Neuron (in vitro differentiated cells): ENCODE measurements at regions not wholly inside any gene's neighbourhood (a gene's known extent, or its start where the extent isn't known, plus 50 kb on each side); places are given as distances from the start of the nearest gene placed in this dataset.

Experiments
- H2AFZ ChIP-seq: one replicate; pipeline ENCODE4 v1.6.1; 2013; ENCODE audit warnings: low read depth, mild to moderate bottlenecking, inconsistent platforms, low read length, moderate library complexity
- H3K27me3 ChIP-seq: one replicate; pipeline ENCODE4 v1.6.1; 2013; ENCODE audit warnings: low read length; ENCODE audit not compliant: insufficient read depth
- H3K36me3 ChIP-seq: one replicate; pipeline ENCODE4 v1.6.1; 2013; ENCODE audit warnings: low read length; ENCODE audit not compliant: insufficient read depth
- H3K4me1 ChIP-seq: one replicate; pipeline ENCODE4 v1.6.1; 2013; ENCODE audit warnings: low read length; ENCODE audit not compliant: insufficient read depth
- H3K4me3 ChIP-seq: 2 replicates; pipeline ENCODE4 v1.5.1; 2013; ENCODE audit warnings: mild to moderate bottlenecking, low read length, moderate library complexity
- H3K9me3 ChIP-seq: one replicate; pipeline ENCODE4 v1.6.1; 2013; ENCODE audit warnings: low read length

DNA sequence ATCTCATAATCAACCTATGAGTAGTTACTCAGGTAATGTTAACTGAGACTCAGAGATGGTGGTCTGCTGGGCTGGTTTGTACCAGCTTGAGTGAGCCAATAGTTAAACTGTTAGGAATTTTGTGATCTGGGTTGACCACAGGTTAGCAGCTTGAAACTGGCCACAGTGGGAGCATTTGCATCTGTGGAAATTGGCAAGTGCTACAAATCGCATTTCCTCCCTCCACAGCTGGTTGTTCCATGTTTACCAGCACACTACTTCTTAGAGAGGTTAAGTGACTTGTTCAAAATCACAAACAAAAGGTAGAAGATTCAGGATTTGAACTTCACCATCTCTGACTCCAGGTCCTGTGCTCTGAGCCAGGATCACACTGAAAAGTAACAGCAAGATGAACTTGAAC lies 446.9 kb upstream of the CLINT1 start:
- Histone ChIP-seq H3K9me3 (no peaks in the 10 kb centered on the region), H2AFZ (no peak overlapping the region), H3K36me3 (no peaks in the 10 kb centered on the region), H3K27me3 (no peaks in the 10 kb centered on the region), H3K4me3 (no peak overlapping the region), H3K4me1 (no peaks in the 10 kb centered on the region)

DNA sequence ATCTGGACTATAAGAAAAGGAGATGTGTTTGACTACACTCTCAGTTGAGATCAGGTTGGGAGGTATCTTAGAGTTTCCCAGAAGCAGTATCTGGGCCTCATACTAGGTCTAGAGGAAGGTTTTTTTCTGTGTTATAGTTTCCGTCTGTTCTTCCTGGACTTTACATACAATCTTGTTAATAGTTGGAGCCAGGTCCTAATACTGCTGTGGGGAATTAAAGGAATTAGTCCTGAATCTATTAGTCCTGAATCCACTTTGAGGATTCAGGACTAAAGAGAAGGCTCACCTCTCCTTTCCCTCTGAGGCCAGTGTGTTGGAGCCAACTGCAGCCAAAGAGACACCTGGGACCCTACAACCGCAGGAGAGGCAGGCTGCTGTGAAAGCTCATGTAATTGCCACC lies 445.7 kb upstream of the CLINT1 start:
- Histone ChIP-seq H3K36me3 (no peaks in the 10 kb centered on the region), H2AFZ (no peak overlapping the region), H3K27me3 (no peaks in the 10 kb centered on the region), H3K9me3 (no peaks in the 10 kb centered on the region), H3K4me3 (no peak overlapping the region), H3K4me1 (no peaks in the 10 kb centered on the region)

DNA sequence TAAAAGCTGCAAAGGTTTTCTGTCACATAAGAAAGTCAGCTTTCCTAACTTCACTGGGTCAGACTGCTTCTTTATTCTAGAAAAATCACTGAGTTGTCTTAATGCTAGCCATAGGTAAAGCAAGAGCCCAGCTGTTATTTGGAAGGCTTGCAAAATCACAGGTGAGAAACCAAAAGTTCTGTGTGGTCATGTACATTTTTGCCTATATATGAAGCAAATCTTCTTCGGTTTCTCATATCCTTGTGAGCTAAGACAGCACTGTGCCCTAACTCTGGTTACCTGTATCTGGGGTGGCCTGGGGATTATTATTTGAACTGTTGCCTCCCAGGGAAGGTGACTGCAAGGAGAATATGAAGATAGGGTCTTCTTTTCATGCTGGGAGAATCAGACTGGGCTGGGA lies 444.9 kb upstream of the CLINT1 start:
- no peaks in the 10 kb centered on the region for H3K36me3 ChIP-seq
- no peak overlapping the region for H3K4me3 ChIP-seq

DNA sequence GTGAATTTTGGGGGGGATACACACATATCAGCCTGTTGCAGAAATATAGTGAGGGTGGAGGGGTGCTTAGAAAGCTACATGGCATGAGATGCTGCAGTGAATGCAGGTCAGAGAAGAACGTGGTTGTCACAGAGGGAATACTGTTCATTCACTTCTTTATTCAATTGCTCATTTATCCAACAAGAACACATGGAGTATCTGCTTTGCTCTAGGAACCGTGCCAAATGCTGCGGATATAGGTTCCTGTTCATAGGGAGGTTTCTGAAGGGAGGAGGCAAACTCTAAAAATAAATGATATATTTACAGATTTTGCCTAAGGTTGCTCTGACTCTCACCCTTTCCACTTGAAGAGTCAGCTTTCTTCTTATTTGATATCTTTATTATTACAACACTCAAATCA lies 444.3 kb upstream of the CLINT1 start:
- H2AFZ ChIP-seq: no peak overlapping the region
- no peaks in the 10 kb centered on the region for H3K9me3 ChIP-seq
- H3K4me1 ChIP-seq: no peaks in the 10 kb centered on the region
- no peaks in the 10 kb centered on the region for H3K27me3 ChIP-seq
- no peak overlapping the region for H3K4me3 ChIP-seq
- H3K36me3 ChIP-seq: no peaks in the 10 kb centered on the region

More for the DNA sequence above, 444.9 kb upstream of the CLINT1 start:
- no peaks in the 10 kb centered on the region for H3K4me1 ChIP-seq
- no peaks in the 10 kb centered on the region for H3K9me3 ChIP-seq
- H3K27me3 ChIP-seq: no peaks in the 10 kb centered on the region
- no peak overlapping the region for H2AFZ ChIP-seq

DNA sequence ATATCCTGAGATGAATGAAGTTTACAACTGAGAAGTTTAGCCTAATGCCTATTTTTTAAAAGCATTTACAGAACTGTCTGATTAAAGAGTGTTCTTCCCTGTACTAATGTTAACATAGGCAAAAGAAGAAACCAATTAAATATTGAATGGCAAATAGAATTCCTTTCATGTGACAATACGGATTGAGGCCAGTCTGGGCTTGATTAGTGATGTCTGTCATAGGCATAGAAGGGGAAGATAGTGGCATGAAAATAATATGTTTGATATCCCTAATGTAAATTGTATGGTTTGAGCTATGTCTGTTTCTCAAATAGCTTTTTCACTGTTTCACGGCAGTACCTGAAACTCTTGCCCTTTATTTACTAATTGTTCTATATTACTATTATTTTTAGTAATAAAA lies 443.1 kb upstream of the CLINT1 start:
- Histone ChIP-seq H3K4me3 (no peak overlapping the region), H3K9me3 (no peaks in the 10 kb centered on the region), H3K36me3 (no peaks in the 10 kb centered on the region), H3K27me3 (no peaks in the 10 kb centered on the region), H2AFZ (no peak overlapping the region), H3K4me1 (no peaks in the 10 kb centered on the region)

DNA sequence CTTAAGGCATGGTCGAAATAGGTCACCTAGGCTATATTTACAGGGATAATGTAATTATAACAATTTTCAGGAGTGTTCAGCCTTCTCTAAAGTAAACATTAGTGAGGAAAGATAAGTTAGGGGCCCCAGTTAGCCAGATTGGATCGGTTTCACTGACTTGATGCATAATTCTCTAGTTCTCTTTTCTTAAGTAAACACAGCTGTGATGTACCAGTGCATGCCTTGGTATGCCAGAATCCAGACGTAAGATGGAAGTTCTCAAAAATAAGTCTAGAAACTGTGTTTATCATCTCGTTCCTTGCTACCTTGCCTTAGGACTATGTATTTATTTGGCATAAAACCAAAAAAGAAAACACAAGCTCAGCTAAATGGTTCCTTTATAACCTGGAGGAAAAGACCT lies 442.2 kb upstream of the CLINT1 start:
- H3K4me1 ChIP-seq: no peaks in the 10 kb centered on the region
- no peaks in the 10 kb centered on the region for H3K27me3 ChIP-seq
- no peaks in the 10 kb centered on the region for H3K36me3 ChIP-seq
- no peaks in the 10 kb centered on the region for H3K9me3 ChIP-seq
- no peak overlapping the region for H3K4me3 ChIP-seq
- H2AFZ ChIP-seq: no peak overlapping the region

DNA sequence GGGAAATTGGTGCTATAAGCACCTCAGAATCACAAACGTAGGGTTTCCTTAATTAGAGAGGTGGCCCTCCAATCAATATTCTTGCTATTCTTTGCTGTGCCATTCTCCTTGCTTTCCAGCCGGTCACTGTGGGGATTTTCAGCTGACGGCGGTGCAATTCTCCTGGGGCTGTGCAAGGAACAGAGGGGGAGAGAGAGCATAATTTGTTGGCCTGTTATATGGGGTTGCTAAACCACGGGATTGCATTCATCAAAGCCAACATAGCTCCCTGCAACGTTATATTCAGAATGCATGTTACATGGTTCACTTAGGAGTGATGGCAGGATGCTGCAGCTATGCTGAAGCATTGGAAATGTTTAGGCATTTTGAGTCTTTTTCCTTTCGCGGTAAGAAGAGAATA lies 441.3 kb upstream of the CLINT1 start:
- Histone ChIP-seq H3K9me3 (no peaks in the 10 kb centered on the region), H2AFZ (no peak overlapping the region), H3K4me3 (no peak overlapping the region), H3K27me3 (no peaks in the 10 kb centered on the region), H3K4me1 (no peaks in the 10 kb centered on the region), H3K36me3 (no peaks in the 10 kb centered on the region)

DNA sequence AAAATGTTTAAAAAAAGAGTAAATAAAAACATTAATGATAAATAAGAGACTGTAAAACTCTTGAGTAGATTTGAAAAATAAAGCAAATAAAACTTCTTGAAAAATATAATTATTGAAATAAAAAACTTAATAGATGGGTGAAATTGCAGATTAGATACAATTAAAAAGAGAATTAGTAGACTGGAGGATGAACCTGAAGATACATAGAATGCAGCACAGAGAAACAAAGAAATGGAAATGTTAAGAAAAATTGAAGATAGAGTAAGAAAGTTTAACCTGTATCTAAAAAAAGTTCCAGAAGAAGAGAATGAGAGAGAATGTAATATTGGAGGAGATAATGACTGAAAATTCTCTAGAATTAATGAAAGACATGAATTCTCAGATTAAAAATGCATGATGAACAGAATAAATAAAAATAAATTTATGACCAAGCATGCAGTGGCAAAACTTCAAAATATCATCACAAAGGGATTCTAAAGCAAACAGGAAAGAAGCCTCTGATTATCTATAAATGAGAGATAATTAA lies 438.1 kb upstream of the CLINT1 start:
- Histone ChIP-seq H2AFZ (no peak overlapping the region), H3K27me3 (no peaks in the 10 kb centered on the region), H3K4me1 (no peaks in the 10 kb centered on the region), H3K4me3 (no peak overlapping the region), H3K36me3 (no peaks in the 10 kb centered on the region), H3K9me3 (no peaks in the 10 kb centered on the region)

DNA sequence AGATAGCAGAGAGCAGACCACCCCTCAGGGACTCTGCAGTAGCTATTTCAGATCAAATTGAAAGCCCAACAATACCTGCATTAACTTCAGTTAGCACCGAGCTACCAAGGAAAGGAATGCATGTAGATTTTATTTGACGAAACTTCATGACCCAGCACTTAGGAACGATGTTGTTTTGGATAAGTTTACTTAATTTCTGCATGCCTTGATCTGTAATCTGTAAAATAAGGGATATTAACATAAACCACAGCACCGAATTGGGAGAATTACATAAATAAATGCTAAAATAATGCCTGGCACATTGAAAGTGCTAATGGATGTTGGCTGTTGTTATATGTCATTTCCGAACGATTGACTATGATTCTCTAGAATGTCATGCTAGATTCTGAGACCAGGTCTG lies 435.8 kb upstream of the CLINT1 start:
- Histone ChIP-seq H3K27me3 (no peaks in the 10 kb centered on the region), H3K36me3 (no peaks in the 10 kb centered on the region), H3K9me3 (no peaks in the 10 kb centered on the region), H2AFZ (no peak overlapping the region), H3K4me3 (no peak overlapping the region), H3K4me1 (no peaks in the 10 kb centered on the region)

DNA sequence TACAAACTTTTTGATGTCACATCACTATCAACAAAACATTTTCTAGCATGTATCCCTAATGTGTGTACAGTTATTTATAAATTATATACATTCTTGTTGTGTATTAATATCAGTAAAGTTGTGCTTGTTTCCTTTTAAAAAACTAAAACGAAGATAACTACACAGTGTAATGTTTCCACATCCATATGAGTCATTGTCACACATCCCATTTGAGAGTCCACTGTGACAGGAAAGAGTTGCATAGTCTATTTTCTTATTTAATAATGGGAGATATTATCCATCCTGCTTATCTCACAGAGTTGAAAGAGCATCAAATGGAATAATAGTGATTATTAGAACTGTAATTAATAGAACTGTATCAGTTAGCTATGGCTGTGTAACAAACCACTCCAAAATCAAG lies 434.0 kb upstream of the CLINT1 start:
- Histone ChIP-seq H3K4me3 (no peak overlapping the region), H3K36me3 (no peaks in the 10 kb centered on the region), H3K4me1 (no peaks in the 10 kb centered on the region), H3K27me3 (no peaks in the 10 kb centered on the region), H2AFZ (no peak overlapping the region), H3K9me3 (no peaks in the 10 kb centered on the region)

DNA sequence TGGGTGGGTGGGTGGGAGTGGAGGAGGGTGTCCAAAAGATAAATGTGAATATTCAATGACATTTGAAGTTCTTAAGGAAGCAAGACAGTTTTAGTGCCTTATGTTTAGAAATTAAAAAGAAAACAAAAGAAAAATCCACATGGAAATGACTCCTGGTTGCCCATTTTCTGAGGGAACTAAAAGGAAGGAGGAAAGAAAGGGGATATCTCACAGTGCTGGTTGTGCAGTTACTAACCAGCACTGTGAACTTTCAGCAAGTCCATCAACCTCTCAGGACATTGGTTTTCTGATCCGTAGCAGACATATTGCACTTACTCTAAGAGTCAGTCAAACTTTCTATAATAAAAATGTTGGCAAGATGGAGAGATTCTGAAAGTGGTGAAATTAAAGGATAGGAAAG lies 431.0 kb upstream of the CLINT1 start:
- Histone ChIP-seq H2AFZ (no peak overlapping the region), H3K4me1 (no peaks in the 10 kb centered on the region), H3K36me3 (no peaks in the 10 kb centered on the region), H3K9me3 (no peaks in the 10 kb centered on the region), H3K4me3 (no peak overlapping the region), H3K27me3 (no peaks in the 10 kb centered on the region)

DNA sequence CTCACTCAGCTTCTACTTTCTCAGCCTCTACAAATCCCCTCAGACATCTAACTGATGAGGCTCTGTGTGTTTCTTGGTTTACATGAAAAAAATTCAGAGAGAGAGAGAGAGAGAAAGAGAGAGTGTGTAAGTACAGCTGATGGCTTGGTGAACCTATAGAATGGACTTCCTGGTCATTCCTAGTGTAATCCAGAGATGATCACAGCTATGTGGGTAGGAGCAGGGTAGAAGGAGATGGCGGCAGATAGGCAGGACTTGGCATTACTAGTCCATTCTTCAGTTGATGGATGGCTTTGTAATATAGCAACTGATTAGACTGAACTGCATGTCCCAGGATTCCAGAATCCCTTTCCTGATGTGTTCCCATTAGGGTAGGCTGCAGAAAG lies 429.3 kb upstream of the CLINT1 start:
- Histone ChIP-seq H3K27me3 (no peaks in the 10 kb centered on the region), H3K4me3 (no peak overlapping the region), H3K36me3 (no peaks in the 10 kb centered on the region), H3K4me1 (no peaks in the 10 kb centered on the region), H2AFZ (no peak overlapping the region), H3K9me3 (no peaks in the 10 kb centered on the region)

DNA sequence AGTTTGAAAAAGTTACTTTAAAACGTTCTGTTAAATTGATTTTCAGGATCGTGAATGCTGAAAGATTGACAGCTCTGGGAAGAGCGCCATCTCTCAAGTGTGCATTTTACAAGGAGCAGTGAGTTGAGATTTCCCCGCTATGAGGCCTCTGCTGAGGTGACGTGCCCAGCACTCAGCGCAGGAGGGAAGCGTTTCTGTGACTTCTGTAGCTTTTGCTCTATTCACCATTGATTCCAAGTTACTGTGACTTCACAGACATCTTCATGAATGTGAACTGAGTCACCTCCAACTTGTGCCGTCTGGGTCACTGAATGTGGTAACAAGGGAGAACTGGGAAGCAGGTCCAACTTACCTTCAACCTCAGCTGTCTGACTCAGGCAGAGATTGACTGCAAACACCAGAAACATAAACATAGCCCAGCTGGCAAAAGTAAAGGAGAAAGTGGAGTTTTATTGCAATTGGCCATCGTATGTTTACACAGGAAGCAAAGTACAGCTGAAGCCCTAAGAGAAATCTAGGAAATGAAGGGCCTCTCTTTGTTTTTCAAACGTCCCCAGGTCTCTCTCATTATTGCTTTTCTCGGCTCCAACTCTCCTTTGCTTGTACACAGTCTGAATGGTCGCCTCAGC lies 428.8 kb upstream of the CLINT1 start:
- Histone ChIP-seq H3K9me3 (no peaks in the 10 kb centered on the region), H3K4me1 (no peaks in the 10 kb centered on the region), H3K36me3 (no peaks in the 10 kb centered on the region)

DNA sequence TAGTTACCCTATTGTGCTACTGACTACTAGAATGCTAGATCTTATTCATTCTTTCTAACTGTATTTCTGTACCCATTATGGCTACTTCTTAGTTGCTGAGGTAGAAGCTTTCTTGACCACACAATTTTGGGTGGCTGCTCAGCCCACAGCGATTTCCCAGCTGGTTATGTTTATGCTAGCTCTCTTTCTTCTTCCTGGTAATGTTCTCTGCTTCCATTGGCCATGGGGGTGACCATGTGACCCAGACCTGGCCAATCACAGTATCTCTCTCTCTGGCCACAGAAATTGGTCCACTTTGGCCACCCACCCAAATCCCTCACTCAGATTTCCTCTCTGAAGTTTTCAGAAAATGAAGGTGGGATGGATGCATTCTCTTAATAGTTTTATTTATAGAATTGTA lies 427.9 kb upstream of the CLINT1 start:
- H3K4me1 ChIP-seq: no peaks in the 10 kb centered on the region
- no peaks in the 10 kb centered on the region for H3K36me3 ChIP-seq
- no peaks in the 10 kb centered on the region for H3K9me3 ChIP-seq
- no peak overlapping the region for H2AFZ ChIP-seq
- H3K27me3 ChIP-seq: no peaks in the 10 kb centered on the region
- H3K4me3 ChIP-seq: no peak overlapping the region

More for the DNA sequence above, 428.8 kb upstream of the CLINT1 start:
- no peak overlapping the region for H3K4me3 ChIP-seq
- H3K27me3 ChIP-seq: no peaks in the 10 kb centered on the region
- H2AFZ ChIP-seq: no peak overlapping the region
